ENCODE measurements at regions not wholly inside any gene's neighbourhood (a gene's known extent, or its start where the extent isn't known, plus 50 kb on each side); places are given as distances from the start of the nearest gene placed in this dataset.

DNA sequence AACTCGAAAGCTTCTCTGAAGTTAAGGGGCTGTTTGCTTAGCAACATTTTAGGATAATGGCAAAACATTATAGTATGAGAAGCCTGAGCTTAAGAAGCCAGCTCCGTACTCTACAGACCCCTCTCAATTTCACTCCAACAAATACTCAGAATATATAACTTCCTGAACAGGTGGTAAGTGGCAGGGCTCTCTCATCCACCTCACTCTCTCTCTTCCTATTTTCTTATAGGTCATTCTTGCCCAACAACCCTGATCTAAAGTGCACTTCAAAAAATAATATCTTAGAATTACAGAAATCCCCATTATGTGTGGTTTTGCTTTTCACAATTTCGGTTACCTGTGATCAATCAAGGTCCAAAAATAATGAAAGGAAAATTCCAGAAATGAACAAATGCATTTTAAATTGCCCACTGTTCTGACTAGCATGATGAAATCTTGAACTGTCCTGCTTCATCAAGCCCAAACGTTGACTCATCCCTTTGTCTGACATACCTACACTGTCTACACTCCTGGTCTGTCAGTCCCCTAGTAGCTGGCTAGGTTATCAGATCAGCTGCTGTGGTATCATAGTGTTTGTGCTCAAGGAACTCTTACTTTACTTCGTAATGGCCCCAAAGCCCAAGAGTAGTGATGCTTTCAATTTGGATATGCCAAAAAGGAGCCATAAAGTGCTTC lies 122.8 kb upstream of the COL5A2 start:
- TF ChIP-seq, protein P1, sequence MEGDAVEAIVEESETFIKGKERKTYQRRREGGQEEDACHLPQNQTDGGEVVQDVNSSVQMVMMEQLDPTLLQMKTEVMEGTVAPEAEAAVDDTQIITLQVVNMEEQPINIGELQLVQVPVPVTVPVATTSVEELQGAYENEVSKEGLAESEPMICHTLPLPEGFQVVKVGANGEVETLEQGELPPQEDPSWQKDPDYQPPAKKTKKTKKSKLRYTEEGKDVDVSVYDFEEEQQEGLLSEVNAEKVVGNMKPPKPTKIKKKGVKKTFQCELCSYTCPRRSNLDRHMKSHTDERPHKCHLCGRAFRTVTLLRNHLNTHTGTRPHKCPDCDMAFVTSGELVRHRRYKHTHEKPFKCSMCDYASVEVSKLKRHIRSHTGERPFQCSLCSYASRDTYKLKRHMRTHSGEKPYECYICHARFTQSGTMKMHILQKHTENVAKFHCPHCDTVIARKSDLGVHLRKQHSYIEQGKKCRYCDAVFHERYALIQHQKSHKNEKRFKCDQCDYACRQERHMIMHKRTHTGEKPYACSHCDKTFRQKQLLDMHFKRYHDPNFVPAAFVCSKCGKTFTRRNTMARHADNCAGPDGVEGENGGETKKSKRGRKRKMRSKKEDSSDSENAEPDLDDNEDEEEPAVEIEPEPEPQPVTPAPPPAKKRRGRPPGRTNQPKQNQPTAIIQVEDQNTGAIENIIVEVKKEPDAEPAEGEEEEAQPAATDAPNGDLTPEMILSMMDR (IDR thresholded peaks at IDR 0.05), result no peak
- no peak for TF ChIP-seq POLR2A (IDR thresholded peaks at IDR 0.05)

All from esophagus squamous epithelium (tissue), 4 donors.